Astrocyte of the spinal cord (primary cell): ENCODE measurements at regions not wholly inside any gene's neighbourhood (a gene's known extent, or its start where the extent isn't known, plus 50 kb on each side); places are given as distances from the start of the nearest gene placed in this dataset.

Experiments used
- DNase-seq: peaks from one replicate; pipeline ENCODE4 v3.0.0; 2011; ENCODE audit warnings: low read depth, low spot score
- H3K4me3 ChIP-seq: 2 replicates; pipeline ENCODE4 v1.5.1; 2011; ENCODE audit warnings: low read depth, mild to moderate bottlenecking, low read length, moderate library complexity
- in situ Hi-C: cut with HindIII; loops from 2 replicates; pipeline ENCODE4 v1.10.0; 2017; ENCODE audit warnings: low sequenced_read_pairs
- TF ChIP-seq, protein P1 (sequence below): IDR thresholded peaks from 2 replicates; pipeline ENCODE4 v1.5.1; 2012; ENCODE audit warnings: low read depth, mild to moderate bottlenecking, low read length, inconsistent platforms

DNA sequence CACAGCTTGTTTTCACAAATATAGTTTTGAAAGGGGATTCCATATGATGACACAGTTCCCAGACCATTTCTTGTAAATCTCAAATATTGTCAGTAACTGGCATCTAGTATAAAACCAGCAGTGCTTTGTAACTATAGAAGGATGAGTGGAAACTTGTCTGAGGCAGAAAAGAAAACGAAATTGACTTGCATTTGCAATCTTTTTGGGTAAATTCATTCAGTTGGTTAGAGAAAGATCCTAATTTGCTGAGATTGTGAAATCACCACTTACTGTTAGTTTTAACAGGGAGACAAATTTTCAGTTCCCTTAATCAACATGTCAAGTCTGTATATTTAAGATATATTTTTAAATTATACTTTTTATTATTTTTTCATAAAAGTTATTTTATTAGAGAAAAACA is 71.5 kb upstream of the VEGFC start:
- no peak overlapping the region for H3K4me3 ChIP-seq
- TF ChIP-seq, protein P1, sequence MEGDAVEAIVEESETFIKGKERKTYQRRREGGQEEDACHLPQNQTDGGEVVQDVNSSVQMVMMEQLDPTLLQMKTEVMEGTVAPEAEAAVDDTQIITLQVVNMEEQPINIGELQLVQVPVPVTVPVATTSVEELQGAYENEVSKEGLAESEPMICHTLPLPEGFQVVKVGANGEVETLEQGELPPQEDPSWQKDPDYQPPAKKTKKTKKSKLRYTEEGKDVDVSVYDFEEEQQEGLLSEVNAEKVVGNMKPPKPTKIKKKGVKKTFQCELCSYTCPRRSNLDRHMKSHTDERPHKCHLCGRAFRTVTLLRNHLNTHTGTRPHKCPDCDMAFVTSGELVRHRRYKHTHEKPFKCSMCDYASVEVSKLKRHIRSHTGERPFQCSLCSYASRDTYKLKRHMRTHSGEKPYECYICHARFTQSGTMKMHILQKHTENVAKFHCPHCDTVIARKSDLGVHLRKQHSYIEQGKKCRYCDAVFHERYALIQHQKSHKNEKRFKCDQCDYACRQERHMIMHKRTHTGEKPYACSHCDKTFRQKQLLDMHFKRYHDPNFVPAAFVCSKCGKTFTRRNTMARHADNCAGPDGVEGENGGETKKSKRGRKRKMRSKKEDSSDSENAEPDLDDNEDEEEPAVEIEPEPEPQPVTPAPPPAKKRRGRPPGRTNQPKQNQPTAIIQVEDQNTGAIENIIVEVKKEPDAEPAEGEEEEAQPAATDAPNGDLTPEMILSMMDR: no peak
- in situ Hi-C loops: no loop called here
- no peak for DNase-seq

DNA sequence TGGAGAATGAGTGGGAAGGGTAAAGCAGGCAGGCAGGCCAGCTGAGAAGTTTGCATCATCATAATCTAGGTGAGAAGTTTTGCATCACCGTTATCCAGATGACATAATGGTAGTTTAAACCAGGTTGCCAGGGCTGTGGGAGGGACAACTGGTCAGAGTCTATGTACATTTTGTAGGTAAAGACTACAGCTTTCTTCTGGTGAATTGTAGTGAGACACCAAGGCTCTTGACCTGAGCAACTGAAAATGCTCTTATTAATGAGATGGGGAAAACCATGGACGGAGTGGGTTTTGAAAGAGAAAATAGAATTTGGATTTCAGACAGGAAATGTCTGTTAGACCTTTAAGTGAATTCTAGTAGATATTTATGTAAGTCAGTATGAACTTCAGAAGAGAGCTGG is 76.0 kb upstream of the VEGFC start:
- in situ Hi-C loops: no loop called here
- H3K4me3 ChIP-seq: no peak overlapping the region
- no peak for DNase-seq
- TF ChIP-seq, protein P1: no peak

DNA sequence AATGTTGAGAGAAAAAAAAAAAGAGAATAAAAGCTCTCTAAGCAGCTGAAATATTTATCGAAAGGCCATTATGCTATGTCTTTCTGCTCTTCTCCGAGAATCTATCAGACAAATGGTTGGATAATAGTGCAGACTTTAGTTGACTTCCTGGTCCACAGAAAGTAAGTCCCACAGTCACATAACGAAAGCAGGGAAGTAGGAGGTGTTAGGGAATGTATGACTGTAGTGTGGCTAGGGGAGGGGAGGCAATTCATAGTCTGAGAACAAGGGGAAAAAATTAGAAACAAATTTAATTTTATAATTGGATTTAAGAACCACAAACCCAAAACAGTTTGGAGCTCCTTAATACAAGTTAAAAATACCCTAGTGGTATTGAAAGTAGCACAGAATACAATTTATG is 79.7 kb upstream of the VEGFC start:
- in situ Hi-C loops: no loop called here
- TF ChIP-seq, protein P1: no peak
- no peak overlapping the region for H3K4me3 ChIP-seq
- DNase-seq: no peak

DNA sequence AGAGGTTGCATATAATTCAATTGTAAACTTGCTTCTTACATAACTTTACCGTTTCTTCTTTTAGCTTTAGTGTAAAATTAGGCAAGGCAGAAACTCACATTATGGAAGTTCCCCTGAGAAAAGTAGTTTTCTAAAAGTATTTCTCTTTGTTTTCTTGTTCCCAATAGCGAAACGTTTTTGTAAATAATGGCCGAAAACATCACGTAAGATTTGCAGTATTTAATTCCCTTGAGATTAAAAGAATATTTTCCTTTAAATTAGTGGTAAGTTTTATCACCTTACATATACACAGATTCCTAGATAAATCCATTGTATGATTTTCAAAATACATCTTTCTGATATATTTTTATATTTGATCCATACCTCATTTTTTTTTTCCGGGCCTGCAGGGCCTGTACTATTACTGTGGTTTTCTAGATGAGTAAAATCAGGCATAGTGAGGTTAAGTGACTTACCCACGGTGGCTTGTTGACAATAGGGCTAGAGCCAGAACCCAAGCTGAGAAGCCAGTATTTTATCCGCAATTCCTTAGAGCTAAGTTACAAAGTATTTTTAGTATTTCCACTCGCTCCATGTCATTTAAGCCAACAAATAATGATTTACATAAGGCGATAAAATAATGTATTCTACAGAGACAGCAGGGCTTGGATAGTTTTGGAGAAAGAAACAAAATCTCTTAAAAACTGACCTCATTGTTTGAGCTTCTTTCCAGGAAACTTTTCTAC is 82.2 kb upstream of the VEGFC start:
- DNase-seq: no peak
- in situ Hi-C loops: no loop called here
- TF ChIP-seq, protein P1: no peak
- no peak overlapping the region for H3K4me3 ChIP-seq

DNA sequence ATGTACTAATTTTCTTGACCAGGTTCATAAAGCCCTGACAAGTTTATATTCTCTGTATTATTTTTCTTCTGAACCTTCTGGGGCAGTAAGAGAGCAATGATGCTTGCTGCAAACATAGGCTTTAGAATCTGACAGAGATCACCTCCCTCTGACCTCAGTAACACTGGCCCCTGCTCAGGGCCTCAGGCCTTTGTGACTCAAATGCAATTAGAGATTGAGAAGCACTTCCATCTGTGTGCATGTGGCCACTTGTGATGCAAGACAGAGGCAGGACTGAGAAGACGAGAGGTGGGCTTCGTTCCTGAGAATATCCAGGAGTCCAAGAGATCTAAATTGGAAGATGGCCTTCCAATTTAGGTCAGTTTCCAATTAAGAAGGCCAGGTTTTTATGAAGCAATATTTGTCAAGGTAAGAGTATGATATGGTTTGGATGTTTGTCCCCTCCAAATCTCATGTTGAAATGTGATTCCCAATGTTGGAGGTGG is 82.8 kb upstream of the VEGFC start:
- in situ Hi-C loops: no loop called here
- TF ChIP-seq, protein P1: no peak
- DNase-seq: no peak
- no peak overlapping the region for H3K4me3 ChIP-seq

DNA sequence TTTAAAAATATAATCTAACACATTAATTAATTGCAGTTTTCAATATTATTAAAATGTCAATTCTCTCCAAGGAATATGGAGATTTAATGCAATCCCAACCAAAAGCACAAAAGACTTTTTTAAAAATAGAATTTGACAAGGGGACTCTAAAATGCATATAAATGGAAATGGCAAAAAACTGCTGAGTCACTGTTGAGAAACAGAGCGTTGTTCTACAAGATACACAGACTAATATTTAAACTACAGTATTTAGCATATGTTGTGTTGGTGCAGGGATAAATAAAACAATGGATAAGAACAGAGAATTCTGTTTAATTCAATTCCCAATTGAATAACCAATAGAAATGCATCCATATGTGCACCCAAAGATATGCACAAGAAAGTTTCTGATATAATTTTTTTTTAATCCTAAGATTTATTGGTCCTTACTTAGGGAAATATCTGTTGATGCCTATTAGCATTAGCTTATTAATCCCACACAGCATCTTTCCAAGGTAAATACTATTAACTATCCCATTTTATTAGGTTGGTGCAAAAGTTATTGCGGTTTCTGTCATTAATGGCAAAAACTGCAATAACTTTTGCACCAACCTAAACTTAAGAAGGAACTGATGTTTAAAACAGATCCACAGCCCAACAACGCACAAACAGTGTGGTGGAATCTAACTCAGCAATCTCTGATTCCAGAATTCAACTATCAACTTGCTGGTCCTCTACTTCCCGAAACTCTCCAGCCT is 86.8 kb upstream of the VEGFC start:
- DNase-seq: no peak
- TF ChIP-seq, protein P1: no peak
- in situ Hi-C loops: no loop called here
- H3K4me3 ChIP-seq: no peak overlapping the region
